Spleen (tissue), 11 donors: ENCODE measurements at regions not wholly inside any gene's neighbourhood (a gene's known extent, or its start where the extent isn't known, plus 50 kb on each side); places are given as distances from the start of the nearest gene placed in this dataset.

Source experiments
- DNase-seq: peaks from one replicate; pipeline ENCODE4 v3.0.0-alpha.2; 2020
- H3K27ac ChIP-seq, 8 donors: fragments of 200-600 bp; sonication (generic) in 7 of 8; 1 replicate in 4 of 8; 2 replicates in 4 of 8; pipeline versions ENCODE4 v1.5.0 to v1.8.0; 2016 to 2021; ENCODE audit warnings: inconsistent platforms in 4 of 8, mild to moderate bottlenecking in 4 of 8, moderate library complexity in 1 of 8
- H3K27me3 ChIP-seq, 7 donors: fragments of 200-600 bp; sonication (generic) in 6 of 7; replicated peaks in 1 of 7; 1 replicate in 4 of 7; 2 replicates in 3 of 7; pipeline versions ENCODE4 v1.5.0 to v1.8.0; 2016 to 2021; ENCODE audit warnings: inconsistent platforms in 3 of 7, mild to moderate bottlenecking in 1 of 7
- H3K36me3 ChIP-seq, 6 donors: fragments of 200-600 bp; sonication (generic) in 5 of 6; 1 replicate in 4 of 6; 2 replicates in 2 of 6; pipeline versions ENCODE4 v1.5.0 to v1.8.0; 2016 to 2021; ENCODE audit warnings: inconsistent platforms in 2 of 6
- H3K4me1 ChIP-seq, 6 donors: fragments of 200-600 bp; sonication (generic) in 5 of 6; 1 replicate in 3 of 6; 2 replicates in 3 of 6; pipeline versions ENCODE4 v1.5.0 to v1.8.0; 2016 to 2021; ENCODE audit warnings: inconsistent platforms in 3 of 6
- H3K4me3 ChIP-seq, 8 donors: fragments of 200-600 bp; sonication (generic) in 7 of 8; 1 replicate in 4 of 8; 2 replicates in 4 of 8; pipeline versions ENCODE4 v1.5.0 to v1.8.0; 2016 to 2021; ENCODE audit warnings: inconsistent platforms in 4 of 8, mild to moderate bottlenecking in 4 of 8, moderate library complexity in 2 of 8
- H3K9me3 ChIP-seq, 8 donors: fragments of 200-600 bp; sonication (generic) in 7 of 8; 1 replicate in 4 of 8; 2 replicates in 4 of 8; pipeline versions ENCODE4 v1.5.0 to v1.8.0; 2016 to 2021; ENCODE audit warnings: inconsistent platforms in 4 of 8
- CTCF ChIP-seq, 11 experiments: fragments of 200-600 bp in 7 of 11; fragments of 450-650 bp in 4 of 11; sonication (generic) in 4 of 11; IDR thresholded peaks in 8 of 11; conservative IDR thresholded peaks in 3 of 11; 1 replicate in 7 of 11; 2 replicates in 4 of 11; pipeline versions ENCODE4 v1.4.0 to v1.8.0; 2016 to 2021; ENCODE audit warnings: antibody characterized with exemption in 11 of 11, inconsistent platforms in 4 of 11, mild to moderate bottlenecking in 1 of 11
- POLR2A ChIP-seq, 3 donors: fragments of 450-650 bp; IDR thresholded peaks; one replicate each; pipeline ENCODE4 v1.5.1; 2017; ENCODE audit warnings: antibody characterized with exemption in 3 of 3, mild to moderate bottlenecking in 1 of 3
- POLR2AphosphoS5 ChIP-seq, 3 donors: sonication (generic); formaldehyde crosslinking; IDR thresholded peaks; one replicate each; pipeline ENCODE4 v1.5.1; 2017; ENCODE audit warnings: antibody characterized with exemption in 3 of 3
- WGBS, 5 donors: extraction: QIAGEN DNeasy Blood & Tissue Kit in 3 of 5; methylation state at CpG; one replicate each; pipeline versions ENCODE4 v1.1.5 to v1.1.7; 2013 to 2018; 5-methylcytosine and 5-hydroxymethylcytosine counted together
- intact Hi-C: fragments of 100-400 bp; cut with DNase I; formaldehyde crosslinking; loops from one replicate; pipeline ENCODE4 v1.15.0; 2023; ENCODE audit warnings: low total_unique reads
- donor health status: healthy with polysubstance abuse.
- donor health status: DM: no; HTN: no; CAD: no; lungs with moderate emphysema.
- donor health status: DM: no; HTN: no; CAD: no.
- donor health status: Bipolar disorder and iron deficiency.
- donor health status: healthy.
- donor health status: DM: no; HTN: no; CAD: no.
- donor health status: DM: yes; HTN: yes; CAD: no.

- H3K4me1 ChIP-seq: no peaks in the 10 kb centered on the region
- H3K27ac ChIP-seq: no peak overlapping the region
- intact Hi-C loops: no loop called here
- no peaks in the 10 kb centered on the region for H3K36me3 ChIP-seq
- no peak for DNase-seq
- H3K27me3 ChIP-seq: no peaks in the 10 kb centered on the region
- peaks cover 0 to 29% (median 13%) of the 10 kb centered on the region in 8 donors for H3K9me3 ChIP-seq
- TF ChIP-seq CTCF (IDR thresholded peaks at IDR 0.05 in 8 of 11, conservative IDR thresholded peaks at IDR 0.05 in 3 of 11) (no peak), POLR2AphosphoS5 (IDR thresholded peaks at IDR 0.05) (no peak), POLR2A (IDR thresholded peaks at IDR 0.05) (no peak)
- no peak overlapping the region for H3K4me3 ChIP-seq
- WGBS, 5 donors: 85 to 92% (median 87%) methylated on average over 4 of the region's 4 CpGs
Observed at GRCh38 chr15:96559631-96560030, 229.1 kb downstream of the NR2F2 start.

GRCh38 chr15:96560246-96560895, 229.9 kb downstream of the NR2F2 start:
- 70 to 85% (median 74%) methylated on average over 3 of the region's 3 CpGs for WGBS, 5 donors
- Histone ChIP-seq H3K4me1 (no peaks in the 10 kb centered on the region), H3K27me3 (no peaks in the 10 kb centered on the region), H3K4me3 (no peak overlapping the region), H3K36me3 (no peaks in the 10 kb centered on the region), H3K9me3 (peaks cover 0 to 32% (median 16%) of the 10 kb centered on the region in 8 donors), H3K27ac (no peak overlapping the region)
- intact Hi-C loops: no loop called here
- TF ChIP-seq POLR2A (IDR thresholded peaks at IDR 0.05) (no peak), CTCF (IDR thresholded peaks at IDR 0.05 in 8 of 11, conservative IDR thresholded peaks at IDR 0.05 in 3 of 11) (no peak), POLR2AphosphoS5 (IDR thresholded peaks at IDR 0.05) (no peak)
- DNase-seq: no peak

- no peaks in the 10 kb centered on the region for H3K4me1 ChIP-seq
- peaks cover 0 to 32% (median 18%) of the 10 kb centered on the region in 8 donors for H3K9me3 ChIP-seq
- WGBS, 5 donors: 42 to 67% (median 61%) methylated on average over 2 of the region's 2 CpGs
- H3K27ac ChIP-seq: no peak overlapping the region
- DNase-seq: no peak
- H3K27me3 ChIP-seq: no peaks in the 10 kb centered on the region
- no peaks in the 10 kb centered on the region for H3K36me3 ChIP-seq
- H3K4me3 ChIP-seq: no peak overlapping the region
- TF ChIP-seq POLR2AphosphoS5 (IDR thresholded peaks at IDR 0.05): no peak
- TF ChIP-seq POLR2A (IDR thresholded peaks at IDR 0.05): no peak
- no peak for TF ChIP-seq CTCF (IDR thresholded peaks at IDR 0.05 in 8 of 11, conservative IDR thresholded peaks at IDR 0.05 in 3 of 11)
- intact Hi-C loops: no loop called here
Observed at GRCh38 chr15:96561593-96561992, 231.1 kb downstream of the NR2F2 start.

GRCh38 chr15:96564546-96564945, 234.0 kb downstream of the NR2F2 start:
- Histone ChIP-seq H3K36me3 (no peaks in the 10 kb centered on the region), H3K4me1 (no peaks in the 10 kb centered on the region), H3K9me3 (peaks cover 0 to 32% (median 18%) of the 10 kb centered on the region in 8 donors), H3K4me3 (no peak overlapping the region), H3K27ac (no peak overlapping the region), H3K27me3 (no peaks in the 10 kb centered on the region)
- DNase-seq: no peak
- WGBS, 5 donors: 77 to 93% (median 83%) methylated on average over 3 of the region's 3 CpGs
- intact Hi-C loops: no loop called here
- no peak for TF ChIP-seq CTCF (IDR thresholded peaks at IDR 0.05 in 8 of 11, conservative IDR thresholded peaks at IDR 0.05 in 3 of 11)
- no peak for TF ChIP-seq POLR2AphosphoS5 (IDR thresholded peaks at IDR 0.05)
- TF ChIP-seq POLR2A (IDR thresholded peaks at IDR 0.05): no peak
